Left cardiac atrium (tissue), 4 donors: ENCODE measurements at regions not wholly inside any gene's neighbourhood (a gene's known extent, or its start where the extent isn't known, plus 50 kb on each side); places are given as distances from the start of the nearest gene placed in this dataset.
"Not testable (repeated sequence)": the region's sequence is repeated elsewhere in the genome, so short reads cannot be mapped to it uniquely, and the experiment has no call there.

Experiments used
- ATAC-seq, 2 donors: fragments of 200-7000 bp; cut with Tn5 transposase; one replicate each; pipeline ENCODE4 v1.9.1; 2020; ENCODE audit warnings: mild to moderate bottlenecking in 2 of 2, moderate library complexity in 2 of 2
- DNase-seq: peaks from one replicate; pipeline ENCODE4 v3.0.0-alpha.2; 2020
- intact Hi-C, 2 donors: fragments of 100-400 bp; cut with DNase I; formaldehyde crosslinking; loops; one replicate each; pipeline versions ENCODE4 v1.14.1 to v1.15.1; 2022 to 2023
- donor health status: DM: no; HTN: yes; CAD: no.
- donor health status: DM: no; HTN: yes; CAD: no; lungs with severe emphysema.
- donor health status: DM: yes; HTN: yes; CAD: no.
- donor health status: Dilated cardiomyopathy.

GRCh38 chr11:134615041-134615615 is 203.1 kb upstream of the B3GAT1 start:
- no peak for ATAC-seq
- DNase-seq: no peak
- intact Hi-C loops: no loop called here

GRCh38 chr11:134614141-134614540 is 202.1 kb upstream of the B3GAT1 start:
- ATAC-seq (no peak), DNase-seq (no peak)
- intact Hi-C loops: no loop called here

GRCh38 chr11:134613646-134614045 is 201.6 kb upstream of the B3GAT1 start:
- intact Hi-C loops: no loop called here
- ATAC-seq: no peak
- no peak for DNase-seq

- DNase-seq (no peak), ATAC-seq (no peak)
- intact Hi-C loops: no loop called here
These were observed 200.3 kb upstream of the B3GAT1 start for GRCh38 chr11:134612140-134613030.

- intact Hi-C loops: no loop called here
- DNase-seq: no peak
- no peak for ATAC-seq
These were observed 199.5 kb upstream of the B3GAT1 start for GRCh38 chr11:134611537-134611936.

- DNase-seq: no peak
- intact Hi-C loops: no loop called here
- ATAC-seq: no peak
These were observed 198.3 kb upstream of the B3GAT1 start for GRCh38 chr11:134610116-134610910.

- no peak for DNase-seq
- intact Hi-C loops: no loop called here
- ATAC-seq: no peak
These were observed 197.5 kb upstream of the B3GAT1 start for GRCh38 chr11:134609361-134610115.

- intact Hi-C loops: no loop called here
- ATAC-seq (no peak), DNase-seq (no peak)
These were observed 196.1 kb upstream of the B3GAT1 start for GRCh38 chr11:134607963-134608750.

- ATAC-seq: no peak
- no peak for DNase-seq
- intact Hi-C loops: no loop called here
These were observed 194.2 kb upstream of the B3GAT1 start for GRCh38 chr11:134606251-134606650.

- DNase-seq: no peak
- intact Hi-C loops: no loop called here
- ATAC-seq: no peak
These were observed 192.8 kb upstream of the B3GAT1 start for GRCh38 chr11:134604886-134605285.

- intact Hi-C loops: no loop called here
- ATAC-seq: no peak
- no peak for DNase-seq
These were observed 187.3 kb upstream of the B3GAT1 start for GRCh38 chr11:134599299-134599771.

- intact Hi-C loops: no loop called here
- ATAC-seq: no peak
- DNase-seq: no peak
These were observed 186.3 kb upstream of the B3GAT1 start for GRCh38 chr11:134598368-134598767.

GRCh38 chr11:134597452-134597851 is 185.4 kb upstream of the B3GAT1 start:
- DNase-seq: no peak
- intact Hi-C loops: no loop called here
- no peak for ATAC-seq

GRCh38 chr11:134596404-134596803 is 184.4 kb upstream of the B3GAT1 start:
- intact Hi-C loops: no loop called here
- ATAC-seq (no peak), DNase-seq (no peak)

GRCh38 chr11:134592391-134592990 is 180.4 kb upstream of the B3GAT1 start:
- intact Hi-C loops: no loop called here
- ATAC-seq (no peak), DNase-seq (no peak)

- no peak for ATAC-seq
- DNase-seq: no peak
- intact Hi-C loops: no loop called here
These were observed 179.3 kb upstream of the B3GAT1 start for GRCh38 chr11:134591338-134591737.

GRCh38 chr11:134589129-134589528 is 177.1 kb upstream of the B3GAT1 start:
- ATAC-seq: no peak
- intact Hi-C loops: no loop called here

GRCh38 chr11:134588460-134589110 is 176.5 kb upstream of the B3GAT1 start:
- ATAC-seq, DNase-seq, intact Hi-C loops: not testable (repeated sequence)

More at GRCh38 chr11:134589129-134589528, 177.1 kb upstream of the B3GAT1 start:
- no peak for DNase-seq
